Endothelial cell of hepatic sinusoid (primary cell): ENCODE measurements at regions not wholly inside any gene's neighbourhood (a gene's known extent, or its start where the extent isn't known, plus 50 kb on each side); places are given as distances from the start of the nearest gene placed in this dataset.

ENCODE experiments used
- in situ Hi-C: cut with HindIII; loops from 2 replicates; pipeline ENCODE4 v1.10.0; 2017; ENCODE audit warnings: low sequenced_read_pairs

DNA sequence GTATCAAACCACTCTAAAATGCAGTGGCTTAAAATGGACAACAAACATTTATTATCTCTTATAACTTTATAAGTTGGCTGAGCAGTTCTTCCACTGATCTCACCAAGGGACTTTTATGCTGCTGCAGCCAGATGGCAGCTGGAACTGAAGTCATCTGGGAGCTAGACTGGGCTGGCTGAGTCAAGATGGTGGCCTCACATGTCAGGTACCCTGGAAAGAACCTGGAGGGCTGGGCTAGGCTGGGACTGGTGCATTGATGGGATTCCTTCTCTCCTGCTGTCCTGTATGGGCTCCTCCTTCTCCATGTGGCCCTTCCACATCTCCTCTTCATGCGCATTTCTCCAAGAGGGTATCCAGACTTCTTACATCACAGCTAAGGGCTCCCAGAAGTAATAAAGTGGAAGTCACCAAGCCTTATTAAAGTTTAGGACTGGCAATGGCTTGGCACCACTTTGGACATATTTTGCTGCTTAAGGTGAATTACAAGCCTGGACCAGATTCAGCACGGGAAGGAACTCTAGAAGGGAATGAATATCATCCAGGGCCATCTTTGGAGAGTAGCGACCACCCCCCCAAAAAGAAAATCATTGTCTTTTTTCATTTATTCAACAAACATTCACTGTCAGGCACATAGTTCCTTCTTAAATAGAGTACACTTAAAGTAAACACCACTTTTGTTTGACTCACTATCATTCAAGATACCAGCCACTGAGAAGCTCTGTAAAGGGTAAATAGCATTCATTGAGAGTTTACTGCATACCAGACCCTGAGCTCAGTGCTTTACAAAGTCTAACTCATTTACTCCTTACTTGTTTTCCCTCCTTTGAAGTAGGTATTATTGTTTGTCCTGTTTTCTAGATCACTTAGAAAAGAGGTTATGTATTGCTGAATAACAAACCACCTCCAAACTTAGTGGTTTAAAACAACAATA lies 138.0 kb downstream of the ZFP36L2 start:
- in situ Hi-C loops, result no loop called here

DNA sequence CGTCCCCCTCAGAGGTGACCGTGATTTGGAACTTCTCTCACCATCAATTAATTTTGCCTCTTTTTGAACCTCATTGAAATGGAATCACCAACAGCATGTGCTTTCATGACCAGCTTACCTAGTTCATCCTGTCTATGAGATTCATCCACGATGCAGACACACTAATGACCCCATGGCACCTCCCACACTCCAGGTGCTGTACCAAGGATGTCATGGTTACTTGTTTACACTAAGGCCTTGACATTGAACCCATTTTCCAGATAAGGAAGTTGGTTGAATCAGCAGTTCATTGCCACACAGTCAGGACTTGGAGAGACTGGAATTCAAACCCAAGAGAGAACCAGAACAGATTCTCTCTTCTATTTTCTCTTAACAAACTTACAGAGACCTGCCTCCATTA lies 139.0 kb downstream of the ZFP36L2 start:
- in situ Hi-C loops, result no loop called here

DNA sequence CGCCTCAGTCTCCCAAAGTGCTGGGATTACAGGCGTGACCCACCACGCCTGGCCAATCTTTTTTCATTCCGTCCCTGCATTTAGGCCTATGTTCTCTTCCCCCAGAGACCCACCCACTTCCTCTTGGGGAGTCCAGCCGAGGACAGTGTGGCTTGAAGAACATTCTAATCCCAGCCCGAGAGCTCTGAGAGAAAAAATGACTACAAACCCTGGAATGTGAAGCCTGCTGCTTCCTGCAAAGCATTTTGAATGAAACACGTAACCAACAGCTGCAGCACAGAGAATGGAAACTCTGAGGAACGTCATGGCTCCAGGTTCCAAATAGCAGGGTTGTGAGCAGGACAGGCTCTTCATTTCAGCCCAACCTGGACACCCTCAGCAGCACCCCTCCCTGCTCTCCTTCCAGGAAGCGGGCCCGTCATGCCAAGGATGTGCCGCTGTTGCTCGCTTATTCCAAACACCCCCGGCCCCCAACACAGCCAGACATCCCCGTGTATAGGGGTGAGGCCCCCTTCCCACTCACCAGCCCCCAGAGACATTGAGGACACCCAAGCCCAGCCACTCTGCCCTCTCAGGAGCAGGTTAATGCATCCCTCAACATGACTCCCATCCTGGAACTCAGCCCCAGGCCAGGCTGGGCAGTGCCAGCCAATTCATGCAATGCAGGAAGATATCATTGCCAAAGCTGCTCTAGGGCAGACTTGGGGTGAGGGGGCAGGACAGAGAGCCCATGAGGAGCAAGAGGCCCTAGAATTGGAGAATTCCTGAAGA lies 139.8 kb downstream of the ZFP36L2 start:
- in situ Hi-C loops, result no loop called here

DNA sequence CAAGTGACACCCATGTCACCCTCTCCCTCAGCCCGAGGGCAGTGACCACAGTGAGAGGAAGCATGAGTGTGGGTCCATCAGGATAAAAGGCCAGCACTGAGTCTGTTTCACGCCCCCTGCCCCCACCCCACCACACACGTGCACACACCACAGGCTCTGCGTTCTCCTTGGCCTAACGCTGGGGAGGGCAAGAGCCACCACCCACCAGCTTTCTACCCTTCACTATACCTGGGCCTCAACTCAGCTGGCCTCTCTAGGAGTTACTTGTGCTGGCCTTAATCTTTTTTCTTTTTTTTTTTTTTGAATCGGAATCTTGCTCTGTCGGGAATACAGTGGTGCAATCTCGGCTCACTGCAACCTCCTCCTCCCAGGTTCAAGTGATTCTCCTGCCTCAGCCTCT lies 140.5 kb downstream of the ZFP36L2 start:
- in situ Hi-C loops, result no loop called here

DNA sequence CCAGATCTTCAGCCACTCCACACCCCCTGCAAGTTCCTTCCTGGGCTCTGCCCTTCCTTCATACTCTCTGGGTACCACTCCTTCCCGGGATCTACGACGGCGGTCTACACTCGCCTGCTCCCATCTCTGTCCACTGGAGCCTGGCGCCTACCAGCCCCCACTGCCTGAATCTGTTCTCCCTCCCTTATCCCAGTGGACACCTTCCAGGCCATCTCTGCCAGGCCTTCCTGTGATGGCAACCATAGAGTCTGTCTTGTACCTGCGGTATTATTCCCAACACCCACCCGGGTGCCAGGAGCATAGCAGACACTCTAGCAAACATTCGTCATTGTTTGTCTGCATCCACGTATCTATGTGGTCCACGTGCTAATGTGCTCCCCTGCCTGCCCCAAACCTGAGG lies 140.9 kb downstream of the ZFP36L2 start:
- in situ Hi-C loops, result no loop called here

DNA sequence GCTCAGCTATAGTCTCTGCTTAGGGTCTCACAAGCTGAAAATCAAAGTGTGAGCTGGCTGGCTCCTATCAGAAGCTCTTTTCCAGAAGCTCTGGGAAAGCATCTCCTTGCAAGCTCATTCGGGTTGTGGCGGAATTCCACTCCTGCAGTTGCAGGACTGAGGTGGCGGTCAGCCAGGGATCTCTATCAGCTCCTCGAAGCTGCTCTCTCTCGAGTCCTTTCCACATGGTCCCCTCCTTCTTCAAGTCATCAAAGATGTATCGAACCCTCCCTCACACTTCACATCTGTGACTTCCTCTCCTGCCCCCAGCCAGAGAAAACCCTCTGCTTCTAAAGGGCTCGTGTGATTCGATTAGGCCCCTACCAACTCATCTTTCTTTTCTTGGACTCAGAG lies 141.7 kb downstream of the ZFP36L2 start:
- in situ Hi-C loops, result loop anchor here (5.0 kb wide), 1 partner anchor 38 kb away; no protein-coding TSS in a partner anchor

DNA sequence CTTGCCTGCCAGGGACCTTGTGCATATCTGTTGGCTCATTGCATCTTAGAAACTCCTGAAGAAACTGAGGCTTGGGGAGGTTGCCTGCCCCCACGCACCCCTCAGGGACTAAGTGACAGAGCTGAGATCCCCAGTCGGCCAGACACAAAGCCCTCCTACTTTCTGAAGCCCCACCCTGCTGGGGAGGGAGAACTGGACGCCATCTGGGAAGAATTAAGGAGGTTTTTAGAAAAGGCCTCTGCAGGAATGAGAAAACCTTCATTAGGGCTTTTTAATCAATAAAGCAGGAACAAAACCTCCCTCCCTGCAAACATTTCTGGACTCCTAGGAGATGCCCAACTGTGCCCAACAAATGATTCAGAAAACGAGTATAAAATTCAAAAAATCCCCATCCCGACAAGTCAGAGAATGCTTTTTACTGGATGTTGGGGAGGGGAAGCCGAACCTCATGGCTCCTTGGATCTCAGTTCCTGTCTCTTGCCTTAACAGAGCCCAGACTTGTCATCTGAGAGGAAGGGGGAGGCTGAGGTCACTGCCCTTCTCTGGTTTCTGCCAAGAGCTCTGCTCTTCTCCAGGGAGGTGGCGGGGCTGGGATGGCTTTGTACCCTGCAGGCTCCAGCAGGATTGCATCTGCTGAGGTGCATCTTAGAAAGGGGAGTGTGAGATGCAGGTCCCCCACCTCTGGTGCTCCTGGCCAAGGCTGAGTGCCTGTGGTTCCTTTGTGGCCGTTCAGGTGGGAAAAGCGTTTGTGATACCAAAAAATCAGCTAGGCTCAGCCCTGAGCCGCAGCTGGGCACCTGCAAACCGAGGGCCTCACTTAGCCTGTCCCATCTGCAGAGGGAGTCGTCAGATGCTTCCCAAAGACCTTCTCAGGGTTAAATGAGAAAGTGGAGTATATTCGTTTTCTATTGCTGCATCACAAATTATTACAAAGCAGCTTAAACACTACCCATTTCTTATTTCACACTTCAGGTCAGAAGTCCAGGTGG lies 142.4 kb downstream of the ZFP36L2 start:
- in situ Hi-C loops, result loop anchor here (5.0 kb wide), 1 partner anchor 38 kb away; no protein-coding TSS in a partner anchor

DNA sequence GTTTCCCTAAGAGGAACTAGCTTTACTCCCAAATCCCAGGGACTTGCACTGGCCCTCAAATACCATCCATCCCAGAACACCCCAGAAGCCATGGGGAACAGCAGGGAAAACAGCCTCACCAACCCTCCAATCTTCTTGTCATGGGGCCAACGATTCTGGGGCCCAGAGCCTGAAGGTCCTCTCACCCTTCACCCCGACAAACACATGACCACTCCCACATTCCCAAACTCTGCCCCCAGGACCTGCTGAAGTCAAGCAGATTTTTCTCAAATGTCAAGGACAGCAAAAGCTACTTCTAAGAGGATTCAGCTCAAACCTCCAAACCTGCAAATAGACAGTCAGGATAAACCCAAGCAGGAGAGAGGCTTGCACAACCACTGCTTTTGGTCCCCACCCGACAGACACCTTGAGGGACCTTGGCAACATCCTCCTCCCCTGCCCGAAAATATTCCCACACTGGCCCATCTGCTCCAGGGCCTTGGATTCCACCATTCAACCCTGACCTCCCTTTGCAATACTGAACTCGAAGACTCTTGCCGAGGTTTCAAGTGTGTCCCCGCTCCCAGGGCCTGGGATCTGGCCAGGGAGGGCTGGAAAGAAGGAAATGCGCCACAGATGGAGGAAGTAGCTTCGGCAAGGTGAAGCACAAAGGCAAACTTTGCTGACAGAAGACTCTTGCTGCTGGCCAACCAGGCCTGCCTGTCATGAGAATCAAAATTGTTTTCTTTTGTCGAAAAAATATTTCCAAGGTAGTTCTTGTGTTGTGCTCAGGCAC lies 143.3 kb downstream of the ZFP36L2 start:
- in situ Hi-C loops, result loop anchor here (5.0 kb wide), 1 partner anchor 39 kb away; no protein-coding TSS in a partner anchor

DNA sequence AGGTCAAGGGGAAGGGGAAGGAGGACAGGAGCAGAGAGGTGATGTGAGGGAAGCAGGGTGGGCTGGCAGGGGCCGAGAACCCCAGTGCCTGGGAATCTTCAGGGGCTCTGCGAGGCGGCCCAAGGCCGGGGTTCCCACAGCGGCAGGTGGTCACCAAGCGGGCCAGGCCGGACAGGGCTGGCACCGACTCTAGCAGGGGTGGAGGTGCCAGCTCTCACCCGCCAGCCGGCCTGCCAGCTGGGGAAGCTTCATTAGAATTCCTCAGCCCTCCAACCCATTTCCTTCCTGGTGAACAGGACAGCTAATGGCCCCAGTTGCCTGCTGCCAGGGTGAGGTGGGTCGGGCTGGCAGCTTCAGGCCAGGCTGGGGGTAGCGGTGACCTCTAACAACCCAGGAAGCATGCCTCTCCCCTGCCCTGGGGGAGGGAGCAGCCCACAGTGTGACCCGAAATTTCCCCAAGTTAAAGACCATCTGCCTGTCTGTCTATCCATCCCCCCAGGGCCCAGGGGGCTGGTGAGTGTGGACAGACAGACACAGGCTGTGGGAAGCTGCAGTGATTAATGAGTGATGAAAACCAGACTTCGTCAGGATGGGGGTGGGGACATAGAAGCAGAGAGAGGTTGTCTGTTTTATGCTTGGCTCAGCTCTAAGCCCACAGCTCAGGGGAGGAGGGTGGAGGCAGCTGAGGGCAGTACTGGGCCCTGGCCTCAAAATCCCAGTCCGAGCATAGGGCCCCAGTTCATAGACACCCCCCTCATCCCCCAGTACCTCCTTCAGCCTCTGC lies 144.1 kb downstream of the ZFP36L2 start:
- in situ Hi-C loops, result loop anchor here (5.0 kb wide), 1 partner anchor 40 kb away; no protein-coding TSS in a partner anchor

DNA sequence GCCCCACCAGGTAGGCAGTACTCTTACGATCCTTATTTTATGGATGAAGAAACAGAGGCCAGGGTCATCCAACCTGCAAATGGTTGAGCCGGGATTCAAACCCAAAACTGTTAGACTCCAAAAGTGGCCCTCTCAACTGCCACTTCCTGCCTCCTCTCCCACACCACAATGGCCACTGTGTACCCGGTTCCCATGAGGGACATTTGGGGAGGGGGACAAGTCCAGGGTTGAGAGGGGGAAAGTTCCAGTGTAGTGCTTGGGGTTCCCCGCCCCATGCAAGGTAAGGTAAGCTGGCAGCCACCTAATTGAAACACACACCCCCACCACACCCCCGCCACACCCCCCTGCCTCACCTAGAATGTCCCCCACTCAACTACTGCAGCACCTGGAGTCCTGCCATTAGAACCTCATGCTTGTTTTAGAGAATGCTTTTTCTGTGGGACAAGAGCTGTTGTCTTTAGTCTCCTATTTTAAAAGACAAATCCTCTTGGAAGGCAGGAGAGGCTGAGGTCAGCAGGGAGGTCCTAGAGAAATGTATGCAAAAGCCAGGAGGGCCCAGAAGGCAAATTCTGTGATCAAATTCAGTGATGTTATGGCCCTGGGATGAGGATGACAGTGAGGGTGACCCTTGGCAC lies 145.2 kb downstream of the ZFP36L2 start:
- in situ Hi-C loops, result loop anchor here (5.0 kb wide), 1 partner anchor 41 kb away; no protein-coding TSS in a partner anchor

DNA sequence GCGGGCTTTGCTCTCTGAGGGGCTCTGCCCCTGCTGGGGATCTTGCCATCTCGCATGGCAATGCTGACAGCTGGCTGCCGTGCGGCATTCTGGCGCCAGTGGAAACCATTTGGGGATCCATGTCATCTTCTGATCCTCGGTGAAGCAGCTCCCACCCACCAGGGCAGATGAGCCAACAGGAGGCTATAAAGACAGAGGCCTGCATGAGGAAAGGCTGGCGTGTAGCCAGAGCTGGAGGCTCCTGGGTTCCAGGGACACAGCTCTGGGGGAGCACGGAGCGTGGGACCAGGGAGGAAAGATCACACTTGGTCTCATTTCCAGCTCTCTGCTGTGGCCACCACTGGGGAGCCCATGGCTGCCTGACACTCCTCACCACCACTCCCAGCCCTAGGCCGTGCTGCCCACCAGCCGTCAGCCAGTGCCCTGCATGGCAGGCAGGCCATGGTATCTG lies 145.8 kb downstream of the ZFP36L2 start:
- in situ Hi-C loops, result loop anchor here (5.0 kb wide), 1 partner anchor 42 kb away; no protein-coding TSS in a partner anchor

DNA sequence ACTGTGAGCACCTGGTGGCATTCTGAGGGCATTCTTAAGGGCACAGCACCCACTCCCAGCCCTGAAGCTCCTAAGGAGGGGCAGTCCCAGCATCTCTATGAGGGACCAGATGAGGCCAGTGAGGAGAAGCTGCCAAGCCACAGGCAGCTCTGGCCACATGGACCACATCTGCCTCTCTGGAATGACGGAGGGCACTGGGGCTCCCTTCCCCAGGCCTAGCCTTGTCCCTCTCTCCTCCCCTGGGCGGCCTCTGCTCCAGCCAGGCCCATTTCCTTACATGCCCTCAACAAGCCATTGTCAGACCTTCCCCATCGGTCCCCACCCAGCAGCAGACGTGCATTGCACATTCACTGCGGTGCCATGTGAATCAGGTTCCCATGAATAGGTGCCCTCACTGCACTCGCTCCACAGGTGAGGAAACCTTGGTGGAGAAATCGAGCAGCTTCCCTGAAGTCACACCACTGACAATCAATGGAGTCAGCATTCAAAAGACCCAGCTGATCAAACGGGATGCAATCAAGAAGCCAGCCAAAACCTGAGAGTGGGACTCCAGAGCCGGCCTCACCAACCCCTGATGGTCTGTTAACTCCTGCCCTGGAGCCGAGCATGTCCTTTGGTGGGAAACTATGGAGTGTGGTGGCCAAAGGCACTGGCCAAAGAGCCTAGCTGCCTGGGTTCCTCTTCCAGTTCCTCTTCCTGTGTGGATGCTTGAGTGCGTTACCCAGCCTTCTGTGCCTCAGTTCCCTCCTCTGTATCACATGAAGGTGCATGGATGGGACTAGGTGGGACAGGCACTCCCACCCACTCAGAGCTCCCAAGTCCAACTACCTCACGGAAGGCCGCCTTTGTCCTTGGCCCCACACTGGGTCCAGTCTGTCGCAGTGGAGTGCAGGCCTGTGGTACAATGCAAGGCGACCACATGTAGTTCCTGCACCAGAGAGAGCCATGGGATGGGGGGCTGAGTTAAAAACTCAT lies 147.3 kb downstream of the ZFP36L2 start:
- in situ Hi-C loops, result no loop called here

DNA sequence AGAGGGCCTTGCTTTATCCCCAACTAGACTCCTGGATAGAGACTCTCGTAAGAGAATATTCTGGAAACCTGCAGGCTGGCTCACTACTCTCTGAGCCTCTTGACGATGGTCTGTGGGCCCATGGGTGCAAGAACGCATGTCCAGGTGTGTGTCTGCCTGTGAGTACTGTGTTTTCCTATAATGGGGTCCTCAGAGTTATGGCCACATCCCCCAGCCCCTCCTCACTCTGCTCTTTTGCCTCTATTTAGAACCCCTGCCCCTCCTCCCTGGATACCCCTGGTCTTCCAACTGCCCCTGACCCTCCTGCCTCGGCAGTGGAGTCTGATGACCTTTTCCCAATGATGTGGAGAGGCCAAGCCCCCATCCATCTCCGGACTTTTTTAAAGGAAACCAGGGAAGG lies 148.1 kb downstream of the ZFP36L2 start:
- in situ Hi-C loops, result no loop called here

DNA sequence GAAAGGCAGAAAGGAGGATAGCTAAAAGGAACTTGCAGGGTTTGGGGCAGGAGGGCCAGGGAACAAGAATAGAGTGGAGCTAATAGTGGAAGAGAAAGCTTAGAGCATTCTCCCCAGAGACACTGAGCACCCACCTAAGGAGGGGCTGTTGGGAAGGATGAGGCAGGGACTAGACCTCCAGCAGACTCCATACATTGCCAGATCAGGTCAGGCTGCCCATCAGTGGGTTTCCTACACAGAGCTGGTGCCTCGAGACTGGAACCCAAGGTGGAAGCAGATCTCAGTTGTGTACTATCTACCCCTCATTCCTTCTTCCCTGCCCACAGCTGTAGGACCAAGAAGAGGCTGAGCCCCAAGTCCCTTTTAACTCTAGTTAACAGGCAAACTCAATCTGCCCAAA lies 148.5 kb downstream of the ZFP36L2 start:
- in situ Hi-C loops, result no loop called here

DNA sequence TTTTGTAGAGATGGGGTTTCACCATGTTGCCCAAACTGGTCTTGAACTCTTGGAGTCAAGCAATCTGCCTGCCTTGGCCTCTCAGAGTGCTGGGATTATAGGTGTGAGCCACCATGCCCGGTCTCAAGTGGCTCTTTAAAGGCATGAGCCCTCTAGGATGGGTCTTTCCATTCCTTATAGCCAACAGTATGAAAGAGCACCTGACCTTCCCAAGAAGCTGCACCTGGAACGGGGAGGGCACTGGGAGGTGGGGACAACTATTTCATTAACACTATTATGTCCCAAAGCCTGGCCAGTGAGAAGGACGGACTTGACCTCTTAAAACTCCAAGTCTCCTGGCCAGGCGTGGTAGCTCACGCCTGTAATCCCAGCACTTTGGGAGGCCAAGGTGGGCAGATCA lies 149.7 kb downstream of the ZFP36L2 start:
- in situ Hi-C loops, result no loop called here

DNA sequence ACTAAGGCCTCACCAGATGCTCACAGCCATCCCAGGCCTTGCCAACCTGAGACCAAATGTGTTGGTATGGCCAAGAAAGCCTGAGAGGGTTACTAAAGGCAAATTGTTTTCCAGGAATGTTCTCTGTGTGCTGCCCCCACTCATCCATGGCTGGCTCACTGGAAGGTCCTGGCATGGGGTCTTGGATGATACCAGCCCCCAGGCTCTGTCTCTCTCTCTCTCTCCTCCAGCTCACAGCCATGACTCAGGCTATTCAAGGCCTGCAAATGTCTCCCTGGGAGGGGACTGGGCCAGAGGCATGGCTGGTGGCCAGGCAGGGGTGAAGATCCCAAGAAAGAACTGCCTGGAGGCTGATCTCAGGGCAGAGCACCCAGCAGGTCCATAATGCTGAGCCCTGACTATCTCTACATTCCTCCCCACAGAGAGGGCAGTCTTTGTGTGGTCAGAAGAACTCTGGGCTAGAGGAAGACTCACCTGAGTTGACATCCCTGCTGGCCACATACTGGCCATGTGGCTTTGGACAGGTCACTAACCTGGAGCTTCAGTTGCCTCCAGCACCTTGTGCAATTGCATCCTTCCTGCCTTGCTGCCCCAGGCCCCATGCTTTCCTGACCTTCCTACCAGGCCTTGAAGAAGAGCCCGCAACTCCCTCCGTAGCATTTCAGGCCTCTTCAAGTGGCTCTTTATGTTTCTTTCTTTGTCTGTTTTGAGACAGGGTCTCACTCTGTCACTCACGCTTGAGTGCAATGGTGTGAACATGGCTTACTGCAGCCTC lies 150.4 kb downstream of the ZFP36L2 start:
- in situ Hi-C loops, result no loop called here
